Fibroblast of skin of left quadriceps (primary cell): ENCODE measurements at regions not wholly inside any gene's neighbourhood (a gene's known extent, or its start where the extent isn't known, plus 50 kb on each side); places are given as distances from the start of the nearest gene placed in this dataset.
A peak's percentile ranks its signal among the peaks of the same experiment; 100 is the strongest.
"Not testable (repeated sequence)": the region's sequence is repeated elsewhere in the genome, so short reads cannot be mapped to it uniquely, and the experiment has no call there.

ENCODE experiments used
- DNase-seq, 2 experiments: peaks; one replicate each; pipeline ENCODE4 v3.0.0-alpha.2; 2013; ENCODE audit warnings: low read depth in 2 of 2

- no peak for DNase-seq
These were observed 189.5 kb downstream of the ERCC6L2 start for GRCh38 chr9:96064826-96065481.

GRCh38 chr9:96062854-96063253, 187.4 kb downstream of the ERCC6L2 start:
- DNase-seq, result no peak

GRCh38 chr9:96062031-96062430, 186.5 kb downstream of the ERCC6L2 start:
- DNase-seq, result peak; percentile 52

GRCh38 chr9:96061293-96061987, 185.9 kb downstream of the ERCC6L2 start:
- DNase-seq, result peak; percentile 50 to 51

DNA sequence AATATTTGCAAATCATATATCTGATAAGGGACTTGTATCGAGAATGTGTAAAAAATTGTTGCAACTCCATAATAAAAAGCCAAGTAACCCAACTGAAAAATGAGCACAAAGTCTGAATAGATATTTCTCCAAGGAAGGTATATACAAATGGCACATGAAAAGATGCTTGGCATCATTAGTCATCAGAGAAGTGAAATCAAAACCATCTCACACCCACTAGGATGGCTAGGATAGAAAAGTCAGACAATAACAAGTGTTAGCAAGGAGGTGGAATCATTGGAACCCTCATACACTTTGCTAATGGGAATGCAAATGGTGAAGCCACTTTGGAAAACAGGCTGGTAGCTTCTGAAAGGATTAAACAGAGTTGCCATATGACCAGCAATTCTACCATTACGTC, 182.7 kb downstream of the ERCC6L2 start:
- DNase-seq, result no peak

DNA sequence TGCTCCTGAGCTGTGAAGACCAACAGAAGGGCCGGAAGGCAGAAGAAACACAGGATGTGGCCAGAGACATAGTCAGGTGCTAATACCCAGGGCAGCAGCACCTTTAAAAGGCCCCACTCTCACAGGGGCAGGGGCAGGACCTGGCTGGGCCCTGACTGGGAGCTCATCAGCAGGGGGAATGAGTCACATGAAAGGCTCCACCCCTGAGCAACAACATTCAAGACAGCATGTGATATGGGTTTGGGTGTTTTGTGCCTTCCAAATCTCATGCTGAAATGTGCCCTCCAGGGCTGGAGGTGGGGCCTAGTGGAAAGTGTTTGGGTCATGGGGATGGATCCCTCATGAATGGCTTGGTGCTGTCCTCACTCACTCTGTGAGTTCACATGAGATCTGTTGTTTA, 181.7 kb downstream of the ERCC6L2 start:
- no peak for DNase-seq

GRCh38 chr9:96056226-96056625, 180.7 kb downstream of the ERCC6L2 start:
- DNase-seq, result no peak

DNA sequence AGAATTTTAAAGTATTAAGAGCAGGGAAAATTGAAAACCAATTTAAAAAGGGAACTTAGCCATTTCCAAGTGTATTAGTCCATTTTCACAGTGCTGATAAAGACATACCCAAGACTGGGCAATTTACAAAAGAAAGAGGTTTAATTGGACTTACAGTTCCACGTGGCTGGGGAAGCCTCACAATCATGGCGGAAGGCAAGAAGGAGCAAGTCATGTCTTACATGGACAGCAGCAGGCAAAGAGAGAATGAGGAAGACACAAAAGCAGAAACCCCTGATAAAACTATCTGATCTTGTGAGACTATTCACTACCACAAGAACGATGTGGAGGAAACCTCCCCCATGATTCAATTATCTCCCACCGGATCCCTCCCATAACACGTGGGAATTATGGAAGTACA, 178.8 kb downstream of the ERCC6L2 start:
- DNase-seq, result not testable (repeated sequence)

DNA sequence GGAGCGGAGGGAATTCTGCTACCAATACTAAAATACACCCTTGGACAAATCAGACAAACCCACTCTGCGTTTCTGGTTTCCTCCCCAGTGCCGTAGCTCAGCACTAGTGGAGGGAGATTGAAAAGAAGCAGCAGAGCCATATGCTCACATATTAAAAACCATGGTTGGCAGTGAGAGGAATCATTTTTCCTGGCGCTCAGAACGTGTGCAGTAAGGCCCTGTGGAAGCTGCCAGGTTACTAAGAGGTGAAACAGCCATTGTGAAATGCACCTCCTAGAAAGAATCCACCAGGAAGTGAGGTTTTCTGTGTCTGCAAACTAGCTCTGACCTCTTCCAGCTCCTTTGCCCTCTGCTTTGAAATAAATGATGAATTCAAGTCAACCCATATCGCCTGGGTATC, 177.2 kb downstream of the ERCC6L2 start:
- DNase-seq, result no peak

DNA sequence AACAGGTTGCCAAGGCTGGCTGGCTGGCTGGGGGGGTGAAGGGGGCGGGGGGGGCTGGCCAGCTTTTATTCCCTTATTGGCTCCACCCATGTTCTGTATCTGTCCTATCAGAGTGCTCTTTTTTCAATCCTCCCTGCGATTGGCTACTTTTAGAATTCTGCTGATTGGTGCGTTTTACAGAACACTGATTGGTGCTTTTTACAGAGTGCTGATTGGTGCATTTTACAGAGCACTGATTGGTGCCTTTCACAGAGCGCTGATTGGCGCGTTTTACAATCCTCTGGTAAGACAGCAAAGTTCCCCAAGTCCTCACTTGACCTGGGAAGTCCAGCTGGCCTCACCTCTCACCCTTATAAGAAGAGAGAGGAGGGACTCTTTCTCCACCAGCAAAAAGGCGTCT, 175.9 kb downstream of the ERCC6L2 start:
- no peak for DNase-seq

- no peak for DNase-seq
These were observed 175.3 kb downstream of the ERCC6L2 start for GRCh38 chr9:96050861-96051155.

- DNase-seq, result no peak
These were observed 174.8 kb downstream of the ERCC6L2 start for GRCh38 chr9:96050048-96050860.

GRCh38 chr9:96048956-96049831, 173.7 kb downstream of the ERCC6L2 start:
- no peak for DNase-seq

- DNase-seq, result no peak
These were observed 172.8 kb downstream of the ERCC6L2 start for GRCh38 chr9:96048104-96048955.

DNA sequence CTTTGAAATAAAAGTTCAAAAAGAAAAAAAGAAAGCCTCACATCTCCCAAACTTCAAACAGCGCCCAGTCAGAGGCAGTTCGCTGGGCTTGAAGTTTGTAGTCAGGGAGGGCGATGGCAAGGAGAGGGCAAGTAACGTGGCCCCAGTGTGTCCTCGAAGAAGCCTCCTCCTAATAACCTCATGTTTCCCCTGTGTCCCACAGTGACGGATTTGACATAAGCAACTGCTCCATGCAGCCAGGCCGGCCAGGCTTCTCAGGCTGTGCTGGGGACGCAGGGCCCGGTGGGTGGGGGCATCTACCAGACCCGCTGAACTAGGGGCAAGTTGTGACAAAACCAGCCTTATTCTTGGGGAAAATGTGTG, 172.2 kb downstream of the ERCC6L2 start:
- DNase-seq, result no peak

DNA sequence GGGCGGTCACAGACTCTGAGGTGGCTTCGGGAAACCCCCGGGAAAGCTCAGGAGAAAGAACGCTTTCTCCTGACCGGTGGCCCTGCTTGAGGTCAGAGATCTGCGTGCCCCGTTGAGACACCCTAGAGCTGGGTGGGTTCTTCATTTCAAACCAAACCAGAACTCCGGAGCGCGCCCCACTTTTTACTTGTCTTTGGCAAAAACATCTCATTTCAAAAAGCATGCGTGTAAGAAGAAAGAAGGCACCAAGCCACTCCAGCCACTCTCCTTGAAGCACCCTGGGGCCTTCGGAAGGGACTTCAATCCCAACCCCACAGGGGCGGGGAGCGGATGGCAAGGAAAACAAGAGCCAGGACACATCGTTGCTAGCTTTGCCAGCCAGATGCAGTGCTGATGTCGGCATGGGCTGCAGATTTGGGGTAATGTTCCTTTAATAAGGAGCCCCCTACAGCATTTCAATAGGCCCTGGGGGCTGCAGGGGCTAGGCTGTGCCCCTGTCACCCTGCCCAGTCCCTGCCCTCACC, 171.7 kb downstream of the ERCC6L2 start:
- no peak for DNase-seq

DNA sequence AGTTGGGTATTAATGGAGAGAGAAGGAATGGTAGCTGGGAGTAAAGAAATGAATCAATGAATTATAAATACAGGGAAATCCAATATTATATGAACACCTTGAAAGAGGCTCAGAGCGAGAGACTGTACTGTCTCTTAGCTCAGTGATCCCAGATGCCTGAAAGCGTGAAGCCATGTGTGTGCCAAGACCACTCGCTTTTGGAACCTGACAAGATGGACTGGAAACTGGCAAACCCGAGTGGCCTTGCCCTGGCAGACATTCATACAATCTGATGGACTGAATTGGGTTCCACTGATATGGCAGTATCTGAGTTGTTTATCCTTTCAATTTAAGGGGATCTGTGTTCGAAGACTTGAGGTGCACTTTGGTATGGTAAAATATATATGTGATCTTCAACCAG, 170.3 kb downstream of the ERCC6L2 start:
- DNase-seq, result no peak

DNA sequence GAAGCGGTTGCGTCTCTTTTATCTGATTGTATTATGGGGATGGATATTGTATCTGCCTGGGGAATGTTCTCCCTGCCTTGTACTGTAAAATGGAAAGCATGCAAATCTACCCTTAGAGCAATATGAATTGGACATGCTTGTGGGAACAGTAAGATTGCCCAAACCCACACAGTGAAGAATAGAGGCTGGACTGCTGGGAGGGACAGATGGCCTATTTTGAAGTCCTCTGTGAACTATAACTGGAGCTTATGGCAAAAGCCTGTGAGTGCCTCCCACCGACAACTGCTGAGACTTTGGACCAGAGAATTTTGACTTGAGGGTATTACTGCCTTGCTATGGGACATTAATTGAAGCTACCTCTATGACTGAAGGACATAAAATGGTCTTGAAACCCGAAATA, 168.9 kb downstream of the ERCC6L2 start:
- DNase-seq, result no peak

GRCh38 chr9:96040591-96041461, 165.3 kb downstream of the ERCC6L2 start:
- DNase-seq, result no peak

DNA sequence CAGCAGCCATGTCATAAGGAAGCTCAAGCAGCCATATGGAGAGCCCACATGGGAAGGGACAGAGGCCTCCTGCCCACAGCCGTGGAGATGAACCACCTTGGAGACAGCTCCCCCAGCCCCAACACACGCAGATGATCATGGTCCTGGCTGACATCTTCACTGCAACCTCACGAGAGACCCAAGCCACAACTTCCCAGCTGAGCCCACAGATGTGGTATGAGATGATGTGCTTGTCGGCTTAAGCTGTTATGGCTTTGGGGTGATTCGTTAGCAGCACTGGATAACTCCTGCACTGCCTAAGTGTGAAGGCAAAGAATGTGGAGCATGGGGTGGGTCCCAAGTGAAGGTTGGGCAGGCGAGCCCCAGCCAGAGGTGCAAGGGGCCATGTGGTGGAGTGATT, 163.4 kb downstream of the ERCC6L2 start:
- no peak for DNase-seq
